Left kidney (tissue), 1 donor: ENCODE measurements at regions not wholly inside any gene's neighbourhood (a gene's known extent, or its start where the extent isn't known, plus 50 kb on each side); places are given as distances from the start of the nearest gene placed in this dataset.
"Not testable (repeated sequence)": the region's sequence is repeated elsewhere in the genome, so short reads cannot be mapped to it uniquely, and the experiment has no call there.

ENCODE experiments used
- DNase-seq: peaks from one replicate; pipeline ENCODE4 v3.0.0-alpha.2; 2013

DNA sequence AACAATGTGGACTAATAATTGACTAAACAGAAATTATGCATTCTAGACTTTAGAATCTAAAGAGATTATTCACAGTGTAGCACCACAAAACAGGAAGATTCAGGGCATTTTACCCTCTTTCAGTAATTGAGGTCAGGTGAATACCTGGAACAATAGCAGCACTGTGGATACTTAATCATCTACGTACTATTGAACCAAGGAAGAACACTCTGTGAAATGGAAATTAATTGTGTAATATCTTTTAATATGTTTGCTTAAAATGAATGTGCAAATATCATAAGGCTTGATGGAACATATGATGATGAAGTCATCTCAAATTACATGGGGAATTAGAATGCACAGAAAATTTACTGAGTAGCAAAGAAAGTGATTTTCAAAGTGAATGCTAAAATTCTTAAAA, 68.5 kb upstream of the MAP9 start:
- no peak for DNase-seq

GRCh38 chr4:155444721-155445120, 68.0 kb upstream of the MAP9 start:
- DNase-seq = no peak

DNA sequence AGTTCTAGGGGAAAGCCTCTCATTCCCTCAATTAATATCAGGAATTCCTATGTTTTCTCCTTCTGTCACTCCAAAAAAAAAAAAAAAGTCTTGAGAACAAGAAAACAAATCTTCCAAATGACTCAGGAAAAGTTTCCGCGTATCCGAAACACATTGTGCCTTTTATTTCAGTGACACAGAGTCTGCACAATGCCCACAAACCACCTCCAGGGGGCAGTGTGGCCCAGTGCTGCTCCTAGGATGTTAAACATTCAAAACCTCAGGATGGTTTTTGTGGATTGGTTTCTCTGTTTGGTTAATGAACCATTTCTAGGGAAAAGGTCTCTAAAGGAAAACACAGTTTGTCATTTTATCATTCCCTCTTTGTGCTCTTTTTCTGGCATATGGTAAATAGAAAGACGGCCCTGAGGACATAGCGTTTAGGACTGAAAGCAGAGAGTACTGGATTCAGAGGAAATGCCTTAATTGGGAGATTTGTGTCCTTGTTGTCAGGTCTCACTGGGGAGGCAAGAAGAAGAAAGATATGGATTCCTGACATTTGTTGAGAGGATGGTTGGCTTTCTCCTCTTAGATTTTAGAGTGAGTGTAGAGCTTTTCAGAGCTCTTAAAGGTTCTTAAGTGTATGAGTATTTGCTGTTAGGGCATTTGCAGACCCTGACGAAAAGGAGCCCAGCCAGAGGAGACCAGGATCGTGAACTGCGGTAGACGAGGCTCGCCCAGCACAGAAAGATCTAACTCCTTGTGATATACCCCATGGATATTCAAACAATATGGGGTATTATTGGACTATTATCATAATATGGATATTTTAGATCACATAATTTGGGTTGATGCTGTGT, 65.7 kb upstream of the MAP9 start:
- peak; percentile 89 for DNase-seq

- DNase-seq = no peak
These were observed 64.7 kb upstream of the MAP9 start for GRCh38 chr4:155441475-155441874.

DNA sequence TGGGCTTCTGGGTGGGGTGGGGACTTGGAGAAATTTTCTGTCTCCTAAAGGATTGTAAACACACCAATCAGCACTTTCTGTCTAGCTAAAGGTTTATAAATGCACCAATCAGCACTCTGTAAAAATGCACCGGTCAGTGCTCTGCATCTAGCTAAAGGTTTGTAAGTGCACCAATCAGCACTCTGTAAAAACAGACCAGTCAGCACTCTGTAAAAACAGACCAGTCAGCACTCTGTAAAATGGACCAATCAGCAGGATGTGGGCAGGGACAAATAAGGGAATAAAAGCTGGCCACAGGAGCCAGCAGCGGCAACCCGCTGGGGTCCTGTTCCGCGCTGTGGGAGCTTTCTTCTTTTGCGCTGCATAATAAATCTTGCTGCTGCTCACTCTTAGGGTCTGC, 63.0 kb upstream of the MAP9 start:
- not testable (repeated sequence) for DNase-seq

GRCh38 chr4:155434904-155435303, 58.1 kb upstream of the MAP9 start:
- DNase-seq = no peak

- no peak for DNase-seq
These were observed 57.6 kb upstream of the MAP9 start for GRCh38 chr4:155434366-155434765.

DNA sequence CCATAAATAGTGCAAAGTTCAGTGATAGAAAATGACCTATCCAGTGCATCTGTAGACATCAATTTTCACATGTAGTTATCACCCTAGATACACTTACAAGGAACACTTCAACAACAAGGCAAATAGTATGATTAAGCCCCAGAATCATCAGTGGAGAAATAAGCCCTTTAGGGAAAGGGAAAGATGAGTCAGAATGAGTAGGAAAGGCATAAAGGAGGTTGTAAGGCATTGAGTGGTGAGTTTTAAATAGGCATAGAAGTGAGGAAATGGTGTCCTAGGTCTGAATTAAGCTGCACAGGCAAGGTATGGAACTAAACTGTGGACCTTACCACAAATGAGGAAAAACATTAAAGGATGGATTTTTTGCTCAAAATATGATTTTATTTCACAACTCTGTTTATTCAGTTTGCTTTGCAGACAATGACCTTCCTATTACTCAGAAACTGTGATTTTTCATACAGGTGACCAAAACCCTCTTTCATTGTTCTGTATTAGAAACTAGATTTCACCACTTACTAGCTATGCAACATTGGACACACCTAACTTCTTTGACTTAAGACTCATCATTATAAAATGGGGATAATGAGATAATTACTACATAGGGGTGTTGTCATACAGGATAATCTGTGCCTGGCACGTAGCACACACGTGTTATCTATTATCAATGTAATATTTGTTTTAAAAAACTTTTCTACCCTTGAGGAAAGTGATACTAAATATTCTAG, 57.0 kb upstream of the MAP9 start:
- no peak for DNase-seq

DNA sequence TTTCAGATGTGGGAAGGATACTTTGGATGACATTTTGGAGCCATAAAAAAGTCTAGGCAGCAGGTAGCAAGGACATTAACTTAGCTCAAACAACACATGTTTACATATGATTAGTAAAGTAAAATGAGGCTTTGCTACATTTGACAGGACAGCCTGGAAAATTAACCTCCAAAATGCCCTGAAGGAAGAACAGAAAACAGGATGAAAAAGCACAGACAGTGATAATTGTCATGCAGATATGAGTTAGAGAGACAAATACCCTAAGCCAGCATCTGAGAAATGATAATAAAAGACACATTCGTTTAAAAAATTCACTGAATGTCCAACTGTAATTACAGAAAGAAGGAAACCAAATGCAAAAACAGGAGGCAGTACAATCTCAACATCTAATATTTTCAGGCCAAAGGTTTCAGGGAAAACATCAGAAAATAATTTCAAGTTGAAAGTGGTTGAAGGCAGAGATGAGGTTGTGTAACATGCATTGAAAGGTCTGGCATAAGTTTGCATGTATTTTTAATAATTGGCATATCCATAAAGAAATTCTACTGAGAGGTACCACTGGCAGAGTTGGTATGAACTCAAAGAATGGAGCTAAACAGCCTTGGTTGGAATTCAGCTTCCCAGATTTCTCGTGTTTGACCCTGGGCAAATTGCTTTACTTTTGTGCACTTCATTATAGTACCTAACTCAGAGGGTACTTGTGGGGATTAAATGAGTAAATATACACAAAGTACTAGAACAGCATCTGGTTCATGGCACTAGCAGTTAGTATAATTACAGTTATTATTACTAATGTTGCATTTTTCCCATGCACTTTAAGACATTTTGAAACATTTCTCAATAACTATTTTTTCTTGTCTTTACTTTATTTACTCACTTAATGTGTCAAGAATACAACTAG, 54.4 kb upstream of the MAP9 start:
- no peak for DNase-seq

- DNase-seq = no peak
These were observed 51.4 kb upstream of the MAP9 start for GRCh38 chr4:155428128-155428527.

GRCh38 chr4:155426953-155427352, 50.2 kb upstream of the MAP9 start:
- DNase-seq = no peak
